HUES48 (cell line): ENCODE measurements at regions not wholly inside any gene's neighbourhood (a gene's known extent, or its start where the extent isn't known, plus 50 kb on each side); places are given as distances from the start of the nearest gene placed in this dataset.
"Not testable (repeated sequence)": the region's sequence is repeated elsewhere in the genome, so short reads cannot be mapped to it uniquely, and the experiment has no call there.

Source experiments
- H3K27ac ChIP-seq: one replicate; pipeline ENCODE4 v1.7.0; 2013; ENCODE audit warnings: low read depth, low read length, inconsistent platforms
- H3K27me3 ChIP-seq: 2 replicates; pipeline ENCODE4 v1.6.1; 2013; ENCODE audit warnings: mild to moderate bottlenecking, low read length; ENCODE audit not compliant: control insufficient read depth, insufficient read depth
- H3K36me3 ChIP-seq: 2 replicates; pipeline ENCODE4 v1.6.1; 2013; ENCODE audit warnings: low read length; ENCODE audit not compliant: control insufficient read depth, insufficient read depth
- H3K4me1 ChIP-seq: 2 replicates; pipeline ENCODE4 v1.6.1; 2013; ENCODE audit warnings: mild to moderate bottlenecking, low read length; ENCODE audit not compliant: control insufficient read depth, insufficient read depth
- H3K4me3 ChIP-seq: 2 replicates; pipeline ENCODE4 v1.5.1; 2013; ENCODE audit warnings: mild to moderate bottlenecking, low read depth, low read length
- H3K9ac ChIP-seq: 2 replicates; pipeline ENCODE4 v1.6.1; 2013; ENCODE audit warnings: mild to moderate bottlenecking, low read depth, low read length, moderate library complexity
- H3K9me3 ChIP-seq: 2 replicates; pipeline ENCODE4 v1.6.1; 2013; ENCODE audit warnings: low read length; ENCODE audit not compliant: control insufficient read depth, insufficient read depth

GRCh38 chr11:90491466-90491865, 268.6 kb upstream of the CHORDC1 start:
- no peaks in the 10 kb centered on the region for H3K36me3 ChIP-seq
- no peaks in the 10 kb centered on the region for H3K27me3 ChIP-seq
- H3K4me1 ChIP-seq: no peaks in the 10 kb centered on the region
- no peak overlapping the region for H3K9ac ChIP-seq
- H3K9me3 ChIP-seq: no peaks in the 10 kb centered on the region
- H3K27ac ChIP-seq: no peak overlapping the region
- no peak overlapping the region for H3K4me3 ChIP-seq

GRCh38 chr11:90476442-90477007, 253.7 kb upstream of the CHORDC1 start:
- Histone ChIP-seq H3K9me3 (no peaks in the 10 kb centered on the region), H3K9ac (no peak overlapping the region), H3K36me3 (no peaks in the 10 kb centered on the region), H3K4me1 (no peaks in the 10 kb centered on the region), H3K27ac (no peak overlapping the region), H3K4me3 (no peak overlapping the region), H3K27me3 (no peaks in the 10 kb centered on the region)

- H3K36me3 ChIP-seq: no peaks in the 10 kb centered on the region
- H3K4me1 ChIP-seq: no peaks in the 10 kb centered on the region
- H3K4me3 ChIP-seq: no peak overlapping the region
- no peaks in the 10 kb centered on the region for H3K27me3 ChIP-seq
- H3K27ac ChIP-seq: no peak overlapping the region
- no peaks in the 10 kb centered on the region for H3K9me3 ChIP-seq
- H3K9ac ChIP-seq: no peak overlapping the region
These were observed 246.1 kb upstream of the CHORDC1 start for GRCh38 chr11:90468923-90469322.

- Histone ChIP-seq H3K4me1 (no peaks in the 10 kb centered on the region), H3K9ac (no peak overlapping the region), H3K36me3 (no peaks in the 10 kb centered on the region), H3K4me3 (no peak overlapping the region), H3K27ac (no peak overlapping the region), H3K27me3 (no peaks in the 10 kb centered on the region), H3K9me3 (no peaks in the 10 kb centered on the region)
These were observed 242.7 kb upstream of the CHORDC1 start for GRCh38 chr11:90465553-90465952.

GRCh38 chr11:90455347-90455920, 232.6 kb upstream of the CHORDC1 start:
- not testable (repeated sequence) for H3K27ac ChIP-seq, H3K4me3 ChIP-seq, H3K9ac ChIP-seq, H3K36me3 ChIP-seq, H3K9me3 ChIP-seq, H3K27me3 ChIP-seq, H3K4me1 ChIP-seq

GRCh38 chr11:90453525-90453924, 230.7 kb upstream of the CHORDC1 start:
- Histone ChIP-seq H3K27ac (no peak overlapping the region), H3K4me1 (peaks cover 10% of the 10 kb centered on the region), H3K9ac (no peak overlapping the region), H3K9me3 (no peaks in the 10 kb centered on the region), H3K27me3 (no peaks in the 10 kb centered on the region), H3K36me3 (no peaks in the 10 kb centered on the region), H3K4me3 (no peak overlapping the region)

GRCh38 chr11:90449606-90450005, 226.8 kb upstream of the CHORDC1 start:
- Histone ChIP-seq H3K9me3 (no peaks in the 10 kb centered on the region), H3K27ac (no peak overlapping the region), H3K27me3 (no peaks in the 10 kb centered on the region), H3K4me1 (peaks cover 10% of the 10 kb centered on the region), H3K36me3 (no peaks in the 10 kb centered on the region), H3K9ac (no peak overlapping the region), H3K4me3 (no peak overlapping the region)

GRCh38 chr11:90448256-90448655, 225.4 kb upstream of the CHORDC1 start:
- H3K27ac ChIP-seq: no peak overlapping the region
- H3K9me3 ChIP-seq: no peaks in the 10 kb centered on the region
- peaks cover 1% of the 10 kb centered on the region; the same call in 1 of the 2 replicates for H3K4me1 ChIP-seq
- no peak overlapping the region for H3K4me3 ChIP-seq
- no peaks in the 10 kb centered on the region for H3K36me3 ChIP-seq
- no peak overlapping the region for H3K9ac ChIP-seq
- H3K27me3 ChIP-seq: no peaks in the 10 kb centered on the region

- Histone ChIP-seq H3K4me1 (no peaks in the 10 kb centered on the region), H3K9me3 (no peaks in the 10 kb centered on the region), H3K9ac (no peak overlapping the region), H3K4me3 (no peak overlapping the region), H3K36me3 (no peaks in the 10 kb centered on the region), H3K27ac (no peak overlapping the region), H3K27me3 (no peaks in the 10 kb centered on the region)
These were observed 224.8 kb upstream of the CHORDC1 start for GRCh38 chr11:90447618-90448017.

- H3K4me1 ChIP-seq: no peaks in the 10 kb centered on the region
- no peak overlapping the region for H3K27ac ChIP-seq
- H3K4me3 ChIP-seq: no peak overlapping the region
- no peaks in the 10 kb centered on the region for H3K9me3 ChIP-seq
- no peaks in the 10 kb centered on the region for H3K27me3 ChIP-seq
- H3K9ac ChIP-seq: no peak overlapping the region
- H3K36me3 ChIP-seq: no peaks in the 10 kb centered on the region
These were observed 223.4 kb upstream of the CHORDC1 start for GRCh38 chr11:90446207-90446606.

- peak overlapping the region; percentile 77 for H3K27ac ChIP-seq
- H3K4me3 ChIP-seq: peak overlapping the region; percentile 35
- H3K27me3 ChIP-seq: no peaks in the 10 kb centered on the region
These were observed 215.2 kb upstream of the CHORDC1 start for GRCh38 chr11:90438069-90438468.

More at GRCh38 chr11:90438069-90438468, 215.2 kb upstream of the CHORDC1 start:
- no peaks in the 10 kb centered on the region for H3K9me3 ChIP-seq
- H3K36me3 ChIP-seq: no peaks in the 10 kb centered on the region
- H3K9ac ChIP-seq: 0 out of 2 replicates have a peak overlapping the region, but pooled peaks have one; percentile 5
- H3K4me1 ChIP-seq: peaks cover 47% of the 10 kb centered on the region
